GM03348 (cell line): ENCODE measurements at regions not wholly inside any gene's neighbourhood (a gene's known extent, or its start where the extent isn't known, plus 50 kb on each side); places are given as distances from the start of the nearest gene placed in this dataset.

Experiments
- DNase-seq: peaks from one replicate; pipeline ENCODE4 v3.0.0; 2012; ENCODE audit warnings: low spot score

- DNase-seq = peak; percentile 67
Observed at GRCh38 chr17:6940186-6940649, 55.6 kb upstream of the ALOX12 start.

- DNase-seq = no peak
Observed at GRCh38 chr17:6941989-6942388, 53.9 kb upstream of the ALOX12 start.

DNA sequence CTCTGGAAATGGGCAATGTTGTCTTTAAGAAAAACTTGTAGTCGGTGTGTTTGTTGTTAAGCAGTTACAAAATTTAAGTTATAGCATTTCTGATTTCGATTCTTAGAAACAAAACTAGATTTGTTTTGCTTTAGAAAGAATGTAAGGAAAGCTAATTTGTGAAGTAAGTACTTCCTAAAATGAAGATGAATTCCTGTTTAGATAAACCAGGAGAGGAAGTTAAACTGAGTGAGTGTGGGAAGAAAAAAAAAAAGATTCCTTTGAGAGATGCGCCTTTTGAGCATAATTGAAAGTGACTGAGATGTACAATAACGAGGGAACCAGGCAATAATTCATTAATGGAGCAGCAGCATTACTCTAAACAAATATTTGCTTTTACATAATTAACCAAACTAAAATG is 52.4 kb upstream of the ALOX12 start:
- no peak for DNase-seq
